Body of pancreas (tissue), 4 donors: ENCODE measurements at regions not wholly inside any gene's neighbourhood (a gene's known extent, or its start where the extent isn't known, plus 50 kb on each side); places are given as distances from the start of the nearest gene placed in this dataset.

ENCODE experiments used
- ATAC-seq: fragments of 150-250 bp; one replicate; pipeline ENCODE4 v1.9.1; 2016
- DNase-seq, 4 donors: peaks; one replicate each; pipeline ENCODE4 v3.0.0-alpha.2; 2019
- H3K27ac ChIP-seq, 4 donors: fragments of 200-600 bp; sonication (generic); 1 replicate in 3 of 4; 2 replicates in 1 of 4; pipeline versions ENCODE4 v1.5.1 to v1.6.1; 2016 to 2019; ENCODE audit warnings: mild to moderate bottlenecking in 1 of 4, mixed read lengths in 1 of 4, moderate library complexity in 1 of 4
- H3K27me3 ChIP-seq, 2 donors: fragments of 200-600 bp; sonication (generic); one replicate each; pipeline ENCODE4 v1.6.0; 2016; ENCODE audit warnings: mild to moderate bottlenecking in 1 of 2
- H3K36me3 ChIP-seq, 2 donors: fragments of 200-600 bp; sonication (generic); replicated peaks in 1 of 2; 2 replicates each; pipeline ENCODE4 v1.5.1; 2016; ENCODE audit warnings: low read depth in 2 of 2; ENCODE audit not compliant: insufficient read depth in 1 of 2
- H3K4me1 ChIP-seq: fragments of 200-600 bp; sonication (generic); one replicate; pipeline ENCODE4 v1.6.0; 2016
- H3K4me3 ChIP-seq, 2 donors: fragments of 200-600 bp; sonication (generic); 1 replicate in 1 of 2; 2 replicates in 1 of 2; pipeline ENCODE4 v1.5.1; 2016 to 2019
- H3K9me3 ChIP-seq, 3 donors: fragments of 200-600 bp; sonication (generic); 1 replicate in 2 of 3; 2 replicates in 1 of 3; pipeline ENCODE4 v1.5.1; 2016
- CTCF ChIP-seq, 7 experiments: fragments of 450-650 bp in 4 of 7; fragments of 200-600 bp in 3 of 7; sonication (generic) in 3 of 7; IDR thresholded peaks; one replicate each; pipeline ENCODE4 v1.5.1; 2016 to 2019; ENCODE audit warnings: antibody characterized with exemption in 7 of 7
- POLR2A ChIP-seq, 3 donors: fragments of 450-650 bp; IDR thresholded peaks; one replicate each; pipeline ENCODE4 v1.6.1; 2016; ENCODE audit warnings: antibody characterized with exemption in 3 of 3, mild to moderate bottlenecking in 2 of 3
- WGBS, 2 donors: methylation state at CpG; one replicate each; pipeline ENCODE4 v1.1.5; 2017; 5-methylcytosine and 5-hydroxymethylcytosine counted together
- intact Hi-C: fragments of 100-400 bp; cut with DNase I; formaldehyde crosslinking; loops from one replicate; pipeline ENCODE4 v1.15.1; 2023

- ATAC-seq (no peak), DNase-seq (no peak)
- WGBS, 2 donors: 66 to 74% methylated on average over 1 of the region's 1 CpG
- Histone ChIP-seq H3K27ac (no peak overlapping the region), H3K9me3 (no peaks in the 10 kb centered on the region), H3K4me1 (no peaks in the 10 kb centered on the region), H3K4me3 (no peak overlapping the region), H3K27me3 (no peaks in the 10 kb centered on the region), H3K36me3 (no peaks in the 10 kb centered on the region)
- intact Hi-C loops: no loop called here
- TF ChIP-seq POLR2A (IDR thresholded peaks at IDR 0.05) (no peak), CTCF (IDR thresholded peaks at IDR 0.05) (no peak)
Measured at GRCh38 chr4:23016981-23017380, 324.2 kb downstream of the GBA3 start.

GRCh38 chr4:23015821-23016220 is 323.1 kb downstream of the GBA3 start:
- Histone ChIP-seq H3K9me3 (no peaks in the 10 kb centered on the region), H3K4me1 (no peaks in the 10 kb centered on the region), H3K4me3 (no peak overlapping the region), H3K36me3 (no peaks in the 10 kb centered on the region), H3K27ac (no peak overlapping the region), H3K27me3 (no peaks in the 10 kb centered on the region)
- intact Hi-C loops: no loop called here
- ATAC-seq (no peak), DNase-seq (no peak)
- TF ChIP-seq POLR2A (IDR thresholded peaks at IDR 0.05) (no peak), CTCF (IDR thresholded peaks at IDR 0.05) (no peak)

DNA sequence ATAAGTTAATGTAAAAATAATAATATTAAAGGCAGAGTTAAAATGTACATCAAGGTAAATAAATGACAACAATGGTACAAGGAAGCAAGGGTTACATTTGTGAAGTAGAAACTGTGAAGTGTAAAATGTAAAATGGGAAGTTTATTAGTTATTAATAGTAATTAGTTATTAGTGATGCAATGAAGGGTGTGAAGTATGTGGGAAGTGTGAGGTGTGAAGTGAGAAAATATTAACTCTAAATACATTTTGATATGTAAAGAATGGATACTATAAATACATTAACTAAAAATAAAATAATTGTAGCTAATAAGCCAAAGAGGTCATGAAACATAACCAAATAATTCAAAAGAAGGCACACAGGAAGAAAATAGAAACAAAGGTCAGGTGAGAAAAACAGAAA is 316.4 kb downstream of the GBA3 start:
- Histone ChIP-seq H3K27ac (no peak overlapping the region), H3K9me3 (no peaks in the 10 kb centered on the region), H3K36me3 (no peaks in the 10 kb centered on the region), H3K4me3 (no peak overlapping the region), H3K4me1 (no peaks in the 10 kb centered on the region), H3K27me3 (no peaks in the 10 kb centered on the region)
- ATAC-seq (no peak), DNase-seq (no peak)
- intact Hi-C loops: no loop called here
- TF ChIP-seq POLR2A (IDR thresholded peaks at IDR 0.05) (no peak), CTCF (IDR thresholded peaks at IDR 0.05) (no peak)

DNA sequence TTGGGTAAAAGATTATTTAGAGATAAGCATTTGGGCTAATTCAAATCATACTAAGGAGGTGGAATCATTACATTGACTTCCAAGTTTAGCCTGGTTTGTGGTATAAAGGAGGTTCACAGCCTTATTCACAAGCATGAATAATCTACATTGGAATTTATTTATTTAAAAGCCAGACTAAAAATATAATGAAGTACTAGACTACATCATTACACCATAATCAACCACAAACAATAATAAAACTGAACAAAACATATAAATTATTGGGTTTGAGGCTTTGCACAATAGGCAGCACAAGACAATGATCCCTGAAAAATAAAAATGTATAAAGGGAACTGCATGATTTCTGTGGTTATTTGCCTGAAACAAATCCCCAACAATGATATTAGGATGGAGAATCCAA is 314.0 kb downstream of the GBA3 start:
- ATAC-seq: no peak

More for the DNA sequence above, 314.0 kb downstream of the GBA3 start:
- DNase-seq: no peak
- Histone ChIP-seq H3K9me3 (no peaks in the 10 kb centered on the region), H3K27ac (no peak overlapping the region), H3K36me3 (no peaks in the 10 kb centered on the region), H3K27me3 (no peaks in the 10 kb centered on the region), H3K4me3 (no peak overlapping the region), H3K4me1 (no peaks in the 10 kb centered on the region)
- TF ChIP-seq POLR2A (IDR thresholded peaks at IDR 0.05): no peak
- TF ChIP-seq CTCF (IDR thresholded peaks at IDR 0.05): no peak
- intact Hi-C loops: no loop called here
